ENCODE measurements at regions not wholly inside any gene's neighbourhood (a gene's known extent, or its start where the extent isn't known, plus 50 kb on each side); places are given as distances from the start of the nearest gene placed in this dataset.
A peak's percentile ranks its signal among the peaks of the same experiment; 100 is the strongest.

GRCh38 chr15:60118146-60118545, 114.0 kb downstream of the FOXB1 start:
- H3K23ac ChIP-seq (ENCODE audit: low read depth, low read length, poor library complexity), result no peak overlapping the region
- H3K4ac ChIP-seq (ENCODE audit: low read length), result no peak overlapping the region
- H3K14ac ChIP-seq (ENCODE audit: low read length), result no peak overlapping the region
- H3K36me3 ChIP-seq (replicated peaks in 1 of 2; ENCODE audit: control insufficient read depth in 2 of 2, insufficient read depth in 2 of 2, low read length in 2 of 2), result no peaks in the 10 kb centered on the region
- no peaks in the 10 kb centered on the region for H3K79me1 ChIP-seq (ENCODE audit: low read depth, low read length)
- no peak overlapping the region for H3K9ac ChIP-seq (ENCODE audit: low read depth, low read length, poor library complexity)
- H2BK15ac ChIP-seq (ENCODE audit: low read length), result no peak overlapping the region
- H3K9me3 ChIP-seq (replicated peaks in 1 of 2; ENCODE audit: control insufficient read depth in 2 of 2, insufficient read depth in 1 of 2, low read depth in 1 of 2, low read length in 2 of 2), result peaks cover 0 to 5% of the 10 kb centered on the region in 2 donors
- no peak overlapping the region for H3K18ac ChIP-seq (ENCODE audit: low read length)
- H4K8ac ChIP-seq (ENCODE audit: low read depth, low read length), result no peak overlapping the region
- peaks cover 0 to 2% (median 0%) of the 10 kb centered on the region in 3 experiments for H3K27me3 ChIP-seq (ENCODE audit: control insufficient read depth in 3 of 3, insufficient read depth in 3 of 3, low read depth in 1 of 3, low read length in 3 of 3)
- no peak overlapping the region for H2BK12ac ChIP-seq (ENCODE audit: low read length)
- H2AK5ac ChIP-seq (ENCODE audit: low read depth, low read length), result no peak overlapping the region
- peak overlapping the region; percentile 39 for H3K4me2 ChIP-seq (ENCODE audit: insufficient read depth, low read length, poor library complexity, severe bottlenecking)
- H4K91ac ChIP-seq (ENCODE audit: low read depth, low read length, poor library complexity), result no peak overlapping the region
- no peak overlapping the region for H3K27ac ChIP-seq (replicated peaks; ENCODE audit: low read length)
- no peak overlapping the region for H2BK5ac ChIP-seq (ENCODE audit: low read length)
- WGBS, 2 donors (ENCODE audit: extremely low coverage in 2 of 2, insufficient read length in 2 of 2, insufficient replicate concordance in 1 of 2), result no CpG with 5 or more reads among the region's 8 CpGs
- no peak for DNase-seq (ENCODE audit: low spot score)
- peaks cover 24 to 25% of the 10 kb centered on the region in 2 donors for H3K4me1 ChIP-seq (ENCODE audit: control insufficient read depth in 2 of 2, insufficient read depth in 1 of 2, low read depth in 1 of 2, low read length in 2 of 2)
- H2AFZ ChIP-seq (ENCODE audit: low read length), result peak overlapping the region; percentile 23
- no peak overlapping the region for H2BK120ac ChIP-seq (ENCODE audit: low read depth, low read length)
- H3K4me3 ChIP-seq (ENCODE audit: low read length in 2 of 2), result no peak overlapping the region

GRCh38 chr15:60118626-60119025, 114.5 kb downstream of the FOXB1 start:
- Histone ChIP-seq H3K9me3 (replicated peaks in 1 of 2; ENCODE audit: control insufficient read depth in 2 of 2, insufficient read depth in 1 of 2, low read depth in 1 of 2, low read length in 2 of 2) (peaks cover 0 to 5% of the 10 kb centered on the region in 2 donors), H2BK120ac (ENCODE audit: low read depth, low read length) (no peak overlapping the region), H2AK5ac (ENCODE audit: low read depth, low read length) (no peak overlapping the region), H3K79me1 (ENCODE audit: low read depth, low read length) (no peaks in the 10 kb centered on the region), H3K4me3 (ENCODE audit: low read length in 2 of 2) (no peak overlapping the region), H3K9ac (ENCODE audit: low read depth, low read length, poor library complexity) (no peak overlapping the region), H4K91ac (ENCODE audit: low read depth, low read length, poor library complexity) (no peak overlapping the region), H4K8ac (ENCODE audit: low read depth, low read length) (no peak overlapping the region), H3K36me3 (replicated peaks in 1 of 2; ENCODE audit: control insufficient read depth in 2 of 2, insufficient read depth in 2 of 2, low read length in 2 of 2) (no peaks in the 10 kb centered on the region), H3K27me3 (ENCODE audit: control insufficient read depth in 3 of 3, insufficient read depth in 3 of 3, low read depth in 1 of 3, low read length in 3 of 3) (peaks cover 0 to 2% (median 0%) of the 10 kb centered on the region in 3 experiments), H3K23ac (ENCODE audit: low read depth, low read length, poor library complexity) (no peak overlapping the region), H2BK12ac (ENCODE audit: low read length) (no peak overlapping the region), H3K4me1 (ENCODE audit: control insufficient read depth in 2 of 2, insufficient read depth in 1 of 2, low read depth in 1 of 2, low read length in 2 of 2) (peaks cover 24 to 25% of the 10 kb centered on the region in 2 donors), H3K4ac (ENCODE audit: low read length) (no peak overlapping the region), H3K14ac (ENCODE audit: low read length) (no peak overlapping the region), H2AFZ (ENCODE audit: low read length) (no peak overlapping the region), H3K18ac (ENCODE audit: low read length) (no peak overlapping the region), H3K27ac (replicated peaks; ENCODE audit: low read length) (peak overlapping the region; percentile 2), H2BK5ac (ENCODE audit: low read length) (no peak overlapping the region), H3K4me2 (ENCODE audit: insufficient read depth, low read length, poor library complexity, severe bottlenecking) (peak overlapping the region; percentile 39), H2BK15ac (ENCODE audit: low read length) (no peak overlapping the region)
- DNase-seq (ENCODE audit: low spot score), result peak; percentile 58
- WGBS, 2 donors (ENCODE audit: extremely low coverage in 2 of 2, insufficient read length in 2 of 2, insufficient replicate concordance in 1 of 2), result no CpG with 5 or more reads among the region's 3 CpGs

- Histone ChIP-seq H2BK5ac (ENCODE audit: low read length) (no peak overlapping the region), H3K4me1 (ENCODE audit: control insufficient read depth in 2 of 2, insufficient read depth in 1 of 2, low read depth in 1 of 2, low read length in 2 of 2) (peaks cover 24 to 25% of the 10 kb centered on the region in 2 donors), H2BK15ac (ENCODE audit: low read length) (no peak overlapping the region), H3K14ac (ENCODE audit: low read length) (no peak overlapping the region), H3K4me3 (ENCODE audit: low read length in 2 of 2) (no peak overlapping the region), H3K27me3 (ENCODE audit: control insufficient read depth in 3 of 3, insufficient read depth in 3 of 3, low read depth in 1 of 3, low read length in 3 of 3) (peaks cover 0 to 2% (median 0%) of the 10 kb centered on the region in 3 experiments), H3K23ac (ENCODE audit: low read depth, low read length, poor library complexity) (no peak overlapping the region), H2BK120ac (ENCODE audit: low read depth, low read length) (no peak overlapping the region), H3K9ac (ENCODE audit: low read depth, low read length, poor library complexity) (no peak overlapping the region), H2BK12ac (ENCODE audit: low read length) (no peak overlapping the region), H3K4me2 (ENCODE audit: insufficient read depth, low read length, poor library complexity, severe bottlenecking) (no peak overlapping the region), H2AFZ (ENCODE audit: low read length) (no peak overlapping the region), H2AK5ac (ENCODE audit: low read depth, low read length) (no peak overlapping the region), H3K79me1 (ENCODE audit: low read depth, low read length) (no peaks in the 10 kb centered on the region), H3K18ac (ENCODE audit: low read length) (no peak overlapping the region), H3K27ac (replicated peaks; ENCODE audit: low read length) (no peak overlapping the region), H3K9me3 (replicated peaks in 1 of 2; ENCODE audit: control insufficient read depth in 2 of 2, insufficient read depth in 1 of 2, low read depth in 1 of 2, low read length in 2 of 2) (peaks cover 0 to 5% of the 10 kb centered on the region in 2 donors), H4K8ac (ENCODE audit: low read depth, low read length) (no peak overlapping the region), H3K4ac (ENCODE audit: low read length) (no peak overlapping the region), H4K91ac (ENCODE audit: low read depth, low read length, poor library complexity) (no peak overlapping the region), H3K36me3 (replicated peaks in 1 of 2; ENCODE audit: control insufficient read depth in 2 of 2, insufficient read depth in 2 of 2, low read length in 2 of 2) (no peaks in the 10 kb centered on the region)
- DNase-seq (ENCODE audit: low spot score), result no peak
- no CpG with 5 or more reads among the region's 4 CpGs for WGBS, 2 donors (ENCODE audit: extremely low coverage in 2 of 2, insufficient read length in 2 of 2, insufficient replicate concordance in 1 of 2)
Measured at GRCh38 chr15:60119101-60119500, 115.0 kb downstream of the FOXB1 start.

GRCh38 chr15:60120100-60120499, 116.0 kb downstream of the FOXB1 start:
- Histone ChIP-seq H3K4me3 (ENCODE audit: low read length in 2 of 2) (no peak overlapping the region), H4K8ac (ENCODE audit: low read depth, low read length) (no peak overlapping the region), H3K79me1 (ENCODE audit: low read depth, low read length) (no peaks in the 10 kb centered on the region), H2BK120ac (ENCODE audit: low read depth, low read length) (no peak overlapping the region), H3K4ac (ENCODE audit: low read length) (no peak overlapping the region), H3K9me3 (replicated peaks in 1 of 2; ENCODE audit: control insufficient read depth in 2 of 2, insufficient read depth in 1 of 2, low read depth in 1 of 2, low read length in 2 of 2) (no peaks in the 10 kb centered on the region), H3K14ac (ENCODE audit: low read length) (no peak overlapping the region), H3K9ac (ENCODE audit: low read depth, low read length, poor library complexity) (no peak overlapping the region), H2AK5ac (ENCODE audit: low read depth, low read length) (no peak overlapping the region), H2AFZ (ENCODE audit: low read length) (no peak overlapping the region), H3K18ac (ENCODE audit: low read length) (no peak overlapping the region), H2BK5ac (ENCODE audit: low read length) (no peak overlapping the region), H3K27me3 (ENCODE audit: control insufficient read depth in 3 of 3, insufficient read depth in 3 of 3, low read depth in 1 of 3, low read length in 3 of 3) (peaks cover 0 to 2% (median 0%) of the 10 kb centered on the region in 3 experiments), H3K27ac (replicated peaks; ENCODE audit: low read length) (no peak overlapping the region), H3K36me3 (replicated peaks in 1 of 2; ENCODE audit: control insufficient read depth in 2 of 2, insufficient read depth in 2 of 2, low read length in 2 of 2) (no peaks in the 10 kb centered on the region), H2BK12ac (ENCODE audit: low read length) (no peak overlapping the region), H3K4me1 (ENCODE audit: control insufficient read depth in 2 of 2, insufficient read depth in 1 of 2, low read depth in 1 of 2, low read length in 2 of 2) (peaks cover 24 to 25% of the 10 kb centered on the region in 2 donors), H4K91ac (ENCODE audit: low read depth, low read length, poor library complexity) (no peak overlapping the region), H2BK15ac (ENCODE audit: low read length) (no peak overlapping the region), H3K23ac (ENCODE audit: low read depth, low read length, poor library complexity) (no peak overlapping the region), H3K4me2 (ENCODE audit: insufficient read depth, low read length, poor library complexity, severe bottlenecking) (no peak overlapping the region)
- WGBS, 2 donors (ENCODE audit: extremely low coverage in 2 of 2, insufficient read length in 2 of 2, insufficient replicate concordance in 1 of 2), result no CpG with 5 or more reads among the region's 2 CpGs
- no peak for DNase-seq (ENCODE audit: low spot score)

Measured in neuronal stem cell (in vitro differentiated cells).